ENCODE measurements at regions not wholly inside any gene's neighbourhood (a gene's known extent, or its start where the extent isn't known, plus 50 kb on each side); places are given as distances from the start of the nearest gene placed in this dataset.

GRCh38 chr9:75540185-75540584, 350.3 kb upstream of the PCSK5 start:
- Histone ChIP-seq H2AK5ac (ENCODE audit: low read depth, low read length) (no peak overlapping the region), H2AK9ac (replicated peaks; ENCODE audit: low read depth, low read length, poor library complexity) (no peak overlapping the region), H3K9me3 (ENCODE audit: control insufficient read depth, insufficient read depth, low read length) (no peaks in the 10 kb centered on the region; the same call in 1 of the 2 replicates), H3K9ac (ENCODE audit: low read depth, low read length) (no peak overlapping the region), H2BK20ac (ENCODE audit: low read depth, low read length) (no peak overlapping the region), H3K27ac (ENCODE audit: insufficient read depth, low read length) (no peak overlapping the region), H3K9me1 (ENCODE audit: insufficient read depth, low read length) (no peaks in the 10 kb centered on the region), H4K8ac (ENCODE audit: low read depth in 2 of 2, low read length in 2 of 2) (no peak overlapping the region), H3K4me1 (ENCODE audit: control insufficient read depth, insufficient read depth, low read length) (no peaks in the 10 kb centered on the region), H3K27me3 (ENCODE audit: control insufficient read depth, insufficient read depth, low read length) (no peaks in the 10 kb centered on the region), H4K91ac (ENCODE audit: insufficient read depth, low read depth, low read length) (no peak overlapping the region), H3K36me3 (ENCODE audit: control insufficient read depth, insufficient read depth, low read length) (no peaks in the 10 kb centered on the region), H2AFZ (replicated peaks; ENCODE audit: low read length, poor library complexity) (no peak overlapping the region), H3K14ac (replicated peaks; ENCODE audit: low read depth, low read length) (no peak overlapping the region), H3K23ac (ENCODE audit: low read depth, low read length) (no peak overlapping the region), H3K4ac (ENCODE audit: low read depth, low read length) (no peak overlapping the region), H3K56ac (ENCODE audit: extremely low read depth, insufficient read depth, low read length) (no peak overlapping the region), H3K79me1 (ENCODE audit: low read depth in 1 of 2, low read length in 2 of 2) (no peaks in the 10 kb centered on the region), H3K18ac (ENCODE audit: low read depth, low read length) (no peak overlapping the region), H4K20me1 (ENCODE audit: insufficient read depth, low read length) (no peaks in the 10 kb centered on the region), H2BK120ac (ENCODE audit: low read depth, low read length) (no peak overlapping the region), H3K4me2 (ENCODE audit: low read depth, low read length) (no peak overlapping the region), H4K5ac (ENCODE audit: low read depth, low read length) (no peak overlapping the region), H2BK5ac (ENCODE audit: low read depth, low read length, poor library complexity, severe bottlenecking) (no peak overlapping the region), H3K4me3 (ENCODE audit: insufficient read depth, low read depth, low read length) (no peak overlapping the region), H2BK15ac (ENCODE audit: low read depth, low read length) (no peak overlapping the region)
- dilution Hi-C loops (cut with HindIII; ENCODE audit: low sequenced_read_pairs, unreplicated experiment) (no loop called here), intact Hi-C loops (cut with micrococcal nuclease) (no loop called here), in situ Hi-C loops (cut with MboI; ENCODE audit: low sequenced_read_pairs) (no loop called here)
- CTCF ChIA-PET, result no interaction called here
- TF ChIP-seq CEBPB (IDR thresholded peaks at IDR 0.05; ENCODE audit: low read depth, low read length) (no peak), RFX5 (IDR thresholded peaks at IDR 0.05; ENCODE audit: low read depth, low read length) (no peak), MAFK (IDR thresholded peaks at IDR 0.05; ENCODE audit: low read depth, low read length) (peak; percentile 49)
- ATAC-seq (ENCODE audit: low read depth) (no peak), DNase-seq (no peak)
- BruUV-seq (replicated peaks), result no TSS peak
- WGBS, 2 experiments (ENCODE audit: extremely low coverage in 2 of 2, insufficient read length in 1 of 2), result no CpG with 5 or more reads among the region's 1 CpG
- POLR2A ChIA-PET (ENCODE audit: unreplicated experiment), result no interaction called here
